Right cardiac atrium (tissue), 5 donors: ENCODE measurements at regions not wholly inside any gene's neighbourhood (a gene's known extent, or its start where the extent isn't known, plus 50 kb on each side); places are given as distances from the start of the nearest gene placed in this dataset.

Experiments
- ATAC-seq, 2 donors: fragments of 200-7000 bp; cut with Tn5 transposase; one replicate each; pipeline versions ENCODE4 v1.8.0 to v1.9.1; 2020; ENCODE audit warnings: moderate library complexity in 2 of 2, mild to moderate bottlenecking in 1 of 2
- DNase-seq, 3 donors: peaks; one replicate each; pipeline ENCODE4 v3.0.0-alpha.2; 2020
- H3K27ac ChIP-seq: one replicate; pipeline ENCODE4 v1.5.1; 2013; ENCODE audit warnings: mild to moderate bottlenecking, low read length, control low read depth, moderate library complexity
- H3K27me3 ChIP-seq: one replicate; pipeline ENCODE4 v1.6.1; 2013; ENCODE audit not compliant: control insufficient read depth, insufficient read depth
- H3K4me1 ChIP-seq: one replicate; pipeline ENCODE4 v1.6.1; 2013; ENCODE audit warnings: low read length; ENCODE audit not compliant: control insufficient read depth, insufficient read depth
- H3K4me3 ChIP-seq: one replicate; pipeline ENCODE4 v1.5.1; 2013; ENCODE audit warnings: low read length, control low read depth
- H3K9me3 ChIP-seq: one replicate; pipeline ENCODE4 v1.6.1; 2013; ENCODE audit warnings: low read length; ENCODE audit not compliant: control insufficient read depth
- WGBS: extraction: QIAGEN DNeasy Blood & Tissue Kit; methylation state at CpG from one replicate; pipeline ENCODE4 v1.1.7; 2013; 5-methylcytosine and 5-hydroxymethylcytosine counted together
- intact Hi-C, 4 donors: fragments of 100-400 bp; cut with DNase I; formaldehyde crosslinking; loops; one replicate each; pipeline versions ENCODE4 v1.11.0 to v1.14.0; 2022 to 2023
- donor health status: healthy with polysubstance abuse.
- donor health status: DM: no; HTN: yes; CAD: no.
- donor health status: DM: no; HTN: no; CAD: no.
- donor health status: DM: no; HTN: yes; CAD: no; lungs with severe emphysema.
- donor health status: DM: yes; HTN: yes; CAD: no.

DNA sequence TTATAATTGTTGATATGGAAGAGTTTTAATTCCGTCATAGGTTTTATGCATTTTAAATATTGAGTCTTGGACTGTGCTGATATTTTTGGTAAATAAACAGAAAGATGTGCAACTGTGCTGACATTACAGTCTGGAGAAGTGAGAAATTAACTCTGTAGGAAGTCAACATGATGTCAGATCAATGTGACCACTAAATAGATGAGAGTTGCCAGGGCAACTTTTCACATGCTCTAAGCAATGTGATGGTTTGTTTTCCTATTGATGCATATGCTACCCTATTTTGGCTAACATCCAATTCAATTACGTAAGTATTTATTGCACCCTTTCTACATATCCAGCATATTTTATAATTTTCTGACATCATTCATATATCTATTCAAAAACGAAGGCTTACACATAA, 1109.3 kb downstream of the TSN start:
- no peak overlapping the region for H3K4me3 ChIP-seq
- DNase-seq (no peak), ATAC-seq (no peak)
- intact Hi-C loops, result no loop called here
- H3K9me3 ChIP-seq, result no peaks in the 10 kb centered on the region
- no peak overlapping the region for H3K27ac ChIP-seq
- H3K27me3 ChIP-seq, result no peaks in the 10 kb centered on the region
- H3K4me1 ChIP-seq, result no peaks in the 10 kb centered on the region
- WGBS, result 66% methylated on average over 3 of the region's 3 CpGs

DNA sequence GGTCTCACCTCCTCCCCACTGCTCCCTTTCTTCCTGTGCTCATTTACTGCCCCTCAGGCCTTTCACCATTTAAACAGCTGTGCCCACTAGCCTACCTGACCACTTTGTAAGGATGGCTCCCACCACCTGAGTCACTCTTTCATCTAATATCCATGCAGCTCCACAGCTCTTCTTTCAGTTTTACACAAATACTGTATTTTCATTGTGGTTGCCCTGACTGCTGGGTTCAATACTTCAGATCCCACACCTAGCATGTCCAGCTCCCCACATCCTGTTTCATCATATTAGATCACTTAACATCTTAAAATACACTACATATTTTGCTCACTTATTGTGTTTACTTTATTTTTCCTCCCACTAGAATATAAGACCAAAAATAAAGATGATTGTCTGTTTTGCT, 1110.6 kb downstream of the TSN start:
- Histone ChIP-seq H3K4me3 (no peak overlapping the region), H3K4me1 (no peaks in the 10 kb centered on the region), H3K27ac (no peak overlapping the region), H3K9me3 (no peaks in the 10 kb centered on the region), H3K27me3 (no peaks in the 10 kb centered on the region)
- DNase-seq, result no peak
- no peak for ATAC-seq
- intact Hi-C loops, result no loop called here

DNA sequence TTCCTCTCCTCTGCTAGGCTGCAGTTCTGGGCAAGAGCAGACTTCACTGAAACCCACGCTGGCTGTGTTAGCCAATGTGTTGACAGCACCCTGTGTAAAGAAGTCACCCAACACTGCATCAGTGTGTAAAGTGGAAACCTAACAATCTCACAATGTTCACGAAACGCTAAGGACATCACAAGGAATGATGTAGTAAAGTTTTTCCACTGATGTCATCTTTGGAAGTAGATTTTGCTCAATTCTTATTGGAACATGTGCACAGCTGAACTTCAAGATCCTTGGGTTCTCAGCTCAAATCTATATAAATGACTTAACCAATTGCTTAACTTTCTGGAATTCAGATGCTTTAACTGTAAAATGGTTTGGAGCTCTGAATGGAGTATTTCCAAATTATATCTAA, 1112.5 kb downstream of the TSN start:
- no peaks in the 10 kb centered on the region for H3K9me3 ChIP-seq
- H3K4me3 ChIP-seq, result no peak overlapping the region
- DNase-seq, result no peak
- no peak overlapping the region for H3K27ac ChIP-seq
- no peak for ATAC-seq
- intact Hi-C loops, result no loop called here
- no peaks in the 10 kb centered on the region for H3K4me1 ChIP-seq
- WGBS, result 32% methylated on average over 3 of the region's 3 CpGs
- H3K27me3 ChIP-seq, result no peaks in the 10 kb centered on the region

DNA sequence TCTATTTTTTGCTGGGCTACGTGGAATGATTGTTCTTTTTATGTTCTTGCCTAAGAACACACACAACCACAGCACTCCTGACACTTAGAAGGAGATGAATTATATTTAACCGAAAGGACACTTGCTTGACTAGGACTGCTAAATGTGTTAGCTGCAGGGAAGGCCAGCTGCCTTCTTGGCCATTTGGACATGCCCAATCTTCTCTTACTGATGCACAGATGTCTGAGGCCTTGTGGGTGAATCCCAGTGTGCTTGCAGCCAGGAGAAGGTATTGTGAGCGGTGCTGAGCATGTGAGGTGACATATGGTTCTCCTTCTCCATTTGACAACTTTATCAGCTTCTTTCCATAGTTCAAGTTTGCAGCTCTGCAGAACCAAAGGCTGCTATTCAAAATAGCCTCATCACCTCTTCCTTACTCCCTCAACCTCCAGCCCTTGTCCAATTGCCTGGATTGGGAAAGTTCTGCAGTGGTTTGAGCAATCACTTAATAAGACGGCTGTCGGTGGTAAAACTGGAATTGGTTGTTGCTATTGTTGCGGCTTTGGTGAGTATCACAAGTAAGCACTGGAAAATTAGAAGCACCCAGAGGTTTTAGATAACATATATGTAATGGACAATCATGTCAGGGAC, 1113.3 kb downstream of the TSN start:
- WGBS, result 80% methylated on average over 6 of the region's 6 CpGs
- Histone ChIP-seq H3K27ac (no peak overlapping the region), H3K4me1 (no peaks in the 10 kb centered on the region), H3K4me3 (no peak overlapping the region), H3K27me3 (no peaks in the 10 kb centered on the region), H3K9me3 (no peaks in the 10 kb centered on the region)
- no peak for ATAC-seq
- intact Hi-C loops, result no loop called here
- no peak for DNase-seq

DNA sequence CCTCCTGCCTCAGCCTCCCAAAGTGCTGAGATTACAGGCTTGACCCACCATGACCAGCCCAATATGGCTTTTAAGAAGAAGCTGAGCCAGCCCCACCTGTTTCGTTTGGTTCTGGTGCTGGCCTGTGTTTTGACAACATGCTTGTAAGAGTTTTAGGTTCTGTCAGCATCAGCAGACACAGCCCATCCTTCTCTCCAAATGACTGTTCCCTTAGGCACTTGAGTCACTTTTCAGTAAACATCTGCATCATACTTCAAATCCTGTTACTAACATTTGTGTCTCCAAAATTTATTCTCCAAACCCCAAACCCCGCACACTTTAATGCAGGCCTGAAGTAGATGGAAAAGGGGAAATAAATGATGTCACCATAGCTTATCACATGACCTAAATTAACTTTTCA, 1118.5 kb downstream of the TSN start:
- Histone ChIP-seq H3K4me3 (no peak overlapping the region), H3K4me1 (no peaks in the 10 kb centered on the region), H3K27ac (no peak overlapping the region), H3K27me3 (no peaks in the 10 kb centered on the region), H3K9me3 (no peaks in the 10 kb centered on the region)
- intact Hi-C loops, result no loop called here
- ATAC-seq (no peak), DNase-seq (no peak)
- 82% methylated on average over 2 of the region's 2 CpGs for WGBS

DNA sequence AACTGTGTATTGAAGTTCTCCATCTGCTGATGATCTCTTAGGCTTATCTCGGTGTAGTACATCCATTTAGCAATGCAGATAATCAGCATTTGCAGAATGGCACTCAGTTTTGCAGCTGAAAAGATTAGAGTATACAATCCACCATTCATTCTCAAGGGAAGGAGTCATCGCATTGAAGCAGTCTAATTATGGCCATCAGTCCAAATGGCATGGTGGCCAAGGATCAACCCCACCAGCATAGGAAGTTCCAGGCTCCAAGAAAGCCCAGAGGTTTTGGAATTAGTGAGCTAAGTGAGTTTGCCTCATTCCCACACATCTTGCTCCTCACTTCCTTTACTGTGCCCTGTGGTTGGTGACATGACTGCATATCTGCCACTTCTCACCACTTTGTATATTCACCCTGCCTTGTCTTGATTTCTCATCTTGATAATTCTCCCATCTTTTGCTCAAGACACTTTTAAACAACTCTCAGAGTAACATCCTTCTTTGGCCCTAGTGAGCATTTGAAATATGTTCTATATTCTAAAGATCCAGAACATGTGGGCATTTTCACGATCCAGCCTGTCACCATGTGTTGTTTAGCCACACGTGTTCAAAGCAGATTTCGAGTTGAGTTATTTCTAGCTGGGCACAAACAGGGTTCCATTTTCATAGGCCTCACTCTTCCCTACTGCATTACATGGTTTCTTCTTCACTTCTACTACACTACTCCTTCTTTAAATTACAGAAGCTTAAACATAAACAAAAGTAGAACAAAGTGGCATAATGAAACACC, 1119.8 kb downstream of the TSN start:
- WGBS, result 76% methylated on average over 5 of the region's 5 CpGs
- ATAC-seq (no peak), DNase-seq (no peak)
- H3K9me3 ChIP-seq, result no peaks in the 10 kb centered on the region
- intact Hi-C loops, result no loop called here
- H3K4me1 ChIP-seq, result no peaks in the 10 kb centered on the region
- H3K4me3 ChIP-seq, result no peak overlapping the region
- H3K27me3 ChIP-seq, result no peaks in the 10 kb centered on the region
- no peak overlapping the region for H3K27ac ChIP-seq

DNA sequence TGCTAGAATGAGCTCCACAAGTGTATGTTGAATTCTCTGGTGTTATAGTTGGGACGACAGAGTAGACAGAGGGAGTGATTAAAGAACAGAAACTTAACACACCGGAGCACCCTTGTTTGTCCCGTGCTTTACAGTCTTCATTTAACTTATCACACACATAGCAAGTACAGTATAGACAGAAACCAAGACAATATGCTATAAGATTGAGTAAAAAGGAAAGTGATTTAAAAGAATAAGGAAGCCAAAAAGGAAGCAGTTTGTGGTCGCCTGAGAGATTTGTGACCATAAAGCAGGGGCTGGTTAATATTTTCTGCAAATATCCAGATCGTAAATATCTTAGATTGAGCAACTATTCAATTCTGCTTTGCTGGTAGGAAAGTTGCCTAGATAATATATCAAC, 1128.4 kb downstream of the TSN start:
- 72% methylated on average over 5 of the region's 5 CpGs for WGBS
- H3K4me3 ChIP-seq, result no peak overlapping the region
- no peaks in the 10 kb centered on the region for H3K27me3 ChIP-seq
- no peaks in the 10 kb centered on the region for H3K9me3 ChIP-seq
- ATAC-seq (no peak), DNase-seq (no peak)
- intact Hi-C loops, result no loop called here
- no peaks in the 10 kb centered on the region for H3K4me1 ChIP-seq
- no peak overlapping the region for H3K27ac ChIP-seq

DNA sequence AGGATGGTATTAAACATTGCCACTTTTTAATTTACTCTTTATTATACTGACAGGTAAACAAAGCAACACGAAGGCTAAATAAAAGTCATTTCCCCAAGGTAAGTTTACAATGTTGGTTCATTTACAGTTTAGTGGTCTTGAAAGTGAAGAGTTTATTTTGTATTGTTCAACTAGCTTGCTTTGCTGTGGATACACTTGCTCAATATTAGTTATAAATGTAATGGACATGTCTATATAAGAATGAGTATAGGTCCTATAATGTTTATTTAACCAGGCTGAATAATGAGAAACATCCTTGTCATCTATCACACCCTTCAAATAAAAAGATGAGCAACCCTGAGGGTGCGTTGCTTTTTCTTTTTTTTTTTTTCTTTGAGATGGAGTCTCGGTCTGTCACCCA, 1129.4 kb downstream of the TSN start:
- Histone ChIP-seq H3K4me1 (no peaks in the 10 kb centered on the region), H3K4me3 (no peak overlapping the region), H3K27me3 (no peaks in the 10 kb centered on the region), H3K9me3 (no peaks in the 10 kb centered on the region), H3K27ac (no peak overlapping the region)
- intact Hi-C loops, result no loop called here
- no peak for DNase-seq
- WGBS, result 90% methylated on average over 3 of the region's 3 CpGs
- no peak for ATAC-seq

DNA sequence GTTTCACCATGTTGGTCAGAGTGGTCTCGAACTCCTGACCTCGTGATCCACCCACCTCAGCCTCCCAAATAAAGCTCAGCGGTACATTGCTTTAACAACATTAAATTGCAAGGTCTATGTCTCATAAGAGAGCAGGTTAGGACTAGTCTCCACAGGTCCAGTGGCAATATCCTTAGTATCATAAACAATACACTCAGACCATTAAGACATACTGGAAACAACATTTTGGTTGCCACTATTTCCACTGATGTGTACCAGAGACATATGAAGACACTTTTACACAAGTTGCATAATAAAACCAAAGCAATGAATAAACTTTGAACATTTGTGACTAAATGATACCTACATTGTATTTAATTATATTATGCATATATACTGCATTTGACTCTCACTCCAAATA, 1130.0 kb downstream of the TSN start:
- DNase-seq (no peak), ATAC-seq (no peak)
- H3K4me3 ChIP-seq, result no peak overlapping the region
- no peak overlapping the region for H3K27ac ChIP-seq
- no peaks in the 10 kb centered on the region for H3K4me1 ChIP-seq
- no peaks in the 10 kb centered on the region for H3K27me3 ChIP-seq
- 92% methylated on average over 3 of the region's 3 CpGs for WGBS
- no peaks in the 10 kb centered on the region for H3K9me3 ChIP-seq
- intact Hi-C loops, result no loop called here

DNA sequence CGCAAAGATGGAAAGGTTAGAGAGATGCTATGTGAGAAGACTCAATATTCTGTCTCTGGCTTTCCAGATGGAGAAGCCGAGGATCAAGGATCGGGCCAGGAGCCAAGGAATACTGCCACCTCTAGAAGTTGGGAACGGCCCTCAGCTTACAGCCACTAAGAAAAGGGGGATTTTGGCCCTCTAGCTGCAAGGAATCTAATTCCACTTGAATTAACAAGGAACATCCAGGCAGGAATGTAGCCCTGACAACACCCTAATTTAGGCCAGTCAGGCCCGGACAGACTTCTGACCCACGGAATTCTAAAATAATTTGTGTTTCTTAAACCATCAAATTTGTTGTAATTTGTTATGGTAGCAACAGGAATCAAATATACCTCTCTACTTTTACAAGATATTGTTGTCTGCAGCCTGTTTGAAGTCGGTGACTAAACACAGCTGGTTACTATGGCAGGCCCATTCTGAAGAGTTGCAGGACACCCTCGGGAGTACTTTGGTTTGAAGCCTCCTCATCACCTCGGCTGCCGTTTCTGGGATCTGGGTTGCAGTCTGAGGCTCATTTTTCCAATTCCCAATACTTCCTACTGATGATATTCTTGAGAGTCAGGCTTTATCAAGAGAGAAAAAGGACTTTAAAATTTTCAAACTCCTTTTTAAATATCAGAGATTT, 1131.2 kb downstream of the TSN start:
- DNase-seq (no peak), ATAC-seq (no peak)
- H3K4me1 ChIP-seq, result no peaks in the 10 kb centered on the region
- H3K27ac ChIP-seq, result no peak overlapping the region
- no peaks in the 10 kb centered on the region for H3K27me3 ChIP-seq
- H3K9me3 ChIP-seq, result no peaks in the 10 kb centered on the region
- no peak overlapping the region for H3K4me3 ChIP-seq
- intact Hi-C loops, result no loop called here
- 65% methylated on average over 10 of the region's 10 CpGs for WGBS

DNA sequence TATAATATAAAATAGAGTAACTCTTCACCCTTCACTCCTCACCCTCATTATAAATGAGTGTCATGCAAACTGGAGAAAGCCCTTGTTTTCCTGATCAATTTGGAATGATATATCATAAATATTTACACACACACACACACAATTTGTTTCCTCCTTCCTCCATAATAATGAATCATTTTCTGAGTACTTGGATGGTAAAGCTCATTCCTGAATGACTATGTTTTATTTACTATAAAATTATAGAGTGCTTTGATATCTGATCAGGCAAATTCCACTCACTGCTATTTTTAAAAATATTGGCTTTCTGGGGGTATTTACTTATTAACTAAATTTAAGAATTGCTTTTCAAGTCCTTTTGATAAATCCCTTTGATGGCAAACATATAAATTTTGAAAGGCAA, 1125.5 kb upstream of the CNTNAP5 start:
- Histone ChIP-seq H3K4me1 (no peaks in the 10 kb centered on the region), H3K4me3 (no peak overlapping the region), H3K9me3 (no peaks in the 10 kb centered on the region), H3K27me3 (no peaks in the 10 kb centered on the region), H3K27ac (no peak overlapping the region)
- DNase-seq (no peak), ATAC-seq (no peak)
- intact Hi-C loops, result no loop called here
